Activated CD4-positive, alpha-beta memory T cell treated with anti-CD3 and anti-CD28 coated beads for 36 hours (primary cell): ENCODE measurements at regions not wholly inside any gene's neighbourhood (a gene's known extent, or its start where the extent isn't known, plus 50 kb on each side); places are given as distances from the start of the nearest gene placed in this dataset.
A peak's percentile ranks its signal among the peaks of the same experiment; 100 is the strongest.

Source experiments
- CTCF ChIA-PET: fragments of 350-600 bp; sonication (Branson Sonifier 250); formaldehyde crosslinking; loops from one replicate; lab custom pipeline; 2021; ENCODE audit warnings: antibody characterized with exemption, inconsistent platforms; lab: Charles Lee
- POLR2A ChIA-PET: fragments of 350-600 bp; sonication (Branson Sonifier 250); formaldehyde crosslinking; loops from one replicate; lab custom pipeline; 2021; ENCODE audit warnings: antibody characterized with exemption; lab: Charles Lee
- DNase-seq: peaks from one replicate; pipeline ENCODE4 v3.0.0-alpha.2; 2020
- H3K27ac Mint-ChIP-seq: one replicate; pipeline ENCODE4 v1.8.0; 2021; ENCODE audit warnings: mixed read lengths
- H3K27me3 Mint-ChIP-seq: one replicate; pipeline ENCODE4 v1.8.0; 2021; ENCODE audit warnings: mixed read lengths
- H3K36me3 Mint-ChIP-seq: one replicate; pipeline ENCODE4 v1.8.0; 2021; ENCODE audit warnings: mixed read lengths
- H3K4me1 Mint-ChIP-seq: one replicate; pipeline ENCODE4 v1.8.0; 2021; ENCODE audit warnings: low read depth, mixed read lengths
- H3K4me3 Mint-ChIP-seq: one replicate; pipeline ENCODE4 v1.8.0; 2021; ENCODE audit warnings: mild to moderate bottlenecking, mixed read lengths
- H3K9me3 Mint-ChIP-seq: one replicate; pipeline ENCODE4 v1.8.0; 2021; ENCODE audit warnings: mixed read lengths
- intact Hi-C: fragments of 100-400 bp; cut with micrococcal nuclease; formaldehyde crosslinking; loops from one replicate; pipeline ENCODE4 v1.15.1; 2023

DNA sequence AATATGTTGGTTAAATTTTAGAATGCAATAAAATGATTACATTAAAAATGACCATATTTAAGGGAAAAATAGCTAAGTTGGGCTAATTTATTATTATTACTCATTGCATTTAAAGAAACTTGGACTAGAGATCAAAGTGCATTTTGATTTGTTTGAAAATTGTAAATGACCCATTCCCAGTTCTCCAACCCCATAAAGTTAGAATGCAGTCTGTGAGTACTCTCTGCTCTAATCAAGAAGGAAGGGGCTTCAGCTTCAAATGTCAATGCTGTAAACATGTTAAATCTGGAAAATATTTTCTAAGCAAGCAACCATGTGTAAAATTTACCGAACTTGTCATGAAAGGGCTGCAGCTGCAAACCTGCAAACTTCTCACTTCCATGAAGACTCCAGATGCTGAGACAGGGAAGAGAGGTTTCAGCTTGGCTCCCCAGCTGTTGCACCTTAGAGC is 232.7 kb downstream of the TTLL7 start:
- intact Hi-C loops = no loop called here
- POLR2A ChIA-PET = no interaction called here
- CTCF ChIA-PET = no interaction called here
- Mint-ChIP-seq H3K4me3 (no peak overlapping the region), H3K36me3 (no peaks in the 10 kb centered on the region), H3K4me1 (peaks cover 9% of the 10 kb centered on the region), H3K9me3 (no peaks in the 10 kb centered on the region), H3K27me3 (no peaks in the 10 kb centered on the region), H3K27ac (no peak overlapping the region)
- DNase-seq = no peak

- no peaks in the 10 kb centered on the region for H3K27me3 Mint-ChIP-seq
- intact Hi-C loops = no loop called here
- ChIA-PET POLR2A (no interaction called here), CTCF (no interaction called here)
- H3K4me3 Mint-ChIP-seq = no peak overlapping the region
- peaks cover 9% of the 10 kb centered on the region for H3K4me1 Mint-ChIP-seq
- no peak overlapping the region for H3K27ac Mint-ChIP-seq
- H3K36me3 Mint-ChIP-seq = no peaks in the 10 kb centered on the region
- H3K9me3 Mint-ChIP-seq = no peaks in the 10 kb centered on the region
- DNase-seq = no peak
These were observed 233.8 kb downstream of the TTLL7 start for GRCh38 chr1:83765125-83765524.

GRCh38 chr1:83764209-83764608 is 234.7 kb downstream of the TTLL7 start:
- Mint-ChIP-seq H3K27me3 (no peaks in the 10 kb centered on the region), H3K27ac (no peak overlapping the region), H3K36me3 (no peaks in the 10 kb centered on the region), H3K4me3 (no peak overlapping the region), H3K9me3 (no peaks in the 10 kb centered on the region), H3K4me1 (peaks cover under 1% of the 10 kb centered on the region)
- POLR2A ChIA-PET = no interaction called here
- no peak for DNase-seq
- CTCF ChIA-PET = no interaction called here
- intact Hi-C loops = no loop called here

DNA sequence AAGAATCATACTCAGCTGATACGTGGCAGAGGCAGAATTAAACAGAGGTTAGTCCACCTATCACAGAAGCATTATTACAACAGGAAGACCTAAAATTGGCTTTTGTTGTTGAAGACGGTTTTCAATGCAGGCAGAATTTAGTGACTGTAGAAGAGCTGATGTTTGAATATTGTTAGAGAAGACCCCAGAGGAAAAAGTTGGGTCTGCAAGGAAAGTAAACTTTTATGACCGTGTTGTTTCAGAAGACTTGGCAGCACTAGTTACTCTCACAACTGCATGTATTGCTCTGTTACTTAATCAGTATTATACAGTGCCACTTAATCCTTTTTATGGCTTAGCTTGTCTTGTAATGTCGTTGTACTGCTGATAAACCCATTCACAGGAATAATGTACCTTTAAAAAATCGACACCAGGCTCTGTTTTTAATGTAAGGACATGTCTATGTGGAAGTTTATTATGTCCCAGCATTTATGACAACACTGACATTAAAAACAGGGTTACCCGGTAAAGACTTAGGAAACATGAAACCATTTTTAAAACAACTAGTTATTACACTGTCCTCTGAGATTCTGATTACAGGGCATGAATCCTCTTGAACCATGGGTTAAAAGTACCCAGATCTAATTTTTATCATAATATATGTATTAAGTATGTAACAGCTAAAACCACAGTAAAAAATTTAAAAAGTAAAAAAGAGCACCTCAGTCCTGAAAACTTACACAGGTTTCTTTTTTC is 235.4 kb downstream of the TTLL7 start:
- ChIA-PET CTCF (no interaction called here), POLR2A (no interaction called here)
- intact Hi-C loops = no loop called here
- no peak overlapping the region for H3K27ac Mint-ChIP-seq
- H3K27me3 Mint-ChIP-seq = no peaks in the 10 kb centered on the region
- no peaks in the 10 kb centered on the region for H3K9me3 Mint-ChIP-seq
- no peak overlapping the region for H3K4me3 Mint-ChIP-seq
- H3K4me1 Mint-ChIP-seq = no peaks in the 10 kb centered on the region
- H3K36me3 Mint-ChIP-seq = no peaks in the 10 kb centered on the region
- no peak for DNase-seq

GRCh38 chr1:83762416-83762815 is 236.5 kb downstream of the TTLL7 start:
- Mint-ChIP-seq H3K4me3 (no peak overlapping the region), H3K9me3 (no peaks in the 10 kb centered on the region), H3K4me1 (no peaks in the 10 kb centered on the region), H3K27me3 (no peaks in the 10 kb centered on the region), H3K36me3 (no peaks in the 10 kb centered on the region), H3K27ac (no peak overlapping the region)
- POLR2A ChIA-PET = no interaction called here
- CTCF ChIA-PET = no interaction called here
- intact Hi-C loops = no loop called here
- DNase-seq = no peak

GRCh38 chr1:83762039-83762365 is 236.9 kb downstream of the TTLL7 start:
- intact Hi-C loops = no loop called here
- H3K27me3 Mint-ChIP-seq = no peaks in the 10 kb centered on the region
- H3K27ac Mint-ChIP-seq = no peak overlapping the region
- DNase-seq = no peak
- no peaks in the 10 kb centered on the region for H3K36me3 Mint-ChIP-seq
- no peaks in the 10 kb centered on the region for H3K4me1 Mint-ChIP-seq
- POLR2A ChIA-PET = no interaction called here
- CTCF ChIA-PET = no interaction called here
- no peak overlapping the region for H3K4me3 Mint-ChIP-seq
- no peaks in the 10 kb centered on the region for H3K9me3 Mint-ChIP-seq

GRCh38 chr1:83761167-83762038 is 237.5 kb downstream of the TTLL7 start:
- Mint-ChIP-seq H3K27me3 (no peaks in the 10 kb centered on the region), H3K27ac (no peak overlapping the region), H3K4me1 (no peaks in the 10 kb centered on the region), H3K36me3 (no peaks in the 10 kb centered on the region), H3K4me3 (no peak overlapping the region), H3K9me3 (no peaks in the 10 kb centered on the region)
- intact Hi-C loops = no loop called here
- ChIA-PET CTCF (interaction anchor here (0.7 kb wide), 1 partner anchor 175 kb away, joined by 3 read pairs; no protein-coding TSS in a partner anchor), POLR2A (no interaction called here)
- DNase-seq = peak; percentile 16

- no peak for DNase-seq
- POLR2A ChIA-PET = no interaction called here
- intact Hi-C loops = no loop called here
- no peaks in the 10 kb centered on the region for H3K27me3 Mint-ChIP-seq
- H3K36me3 Mint-ChIP-seq = no peaks in the 10 kb centered on the region
- CTCF ChIA-PET = no interaction called here
- H3K4me3 Mint-ChIP-seq = no peak overlapping the region
- no peaks in the 10 kb centered on the region for H3K9me3 Mint-ChIP-seq
- H3K4me1 Mint-ChIP-seq = no peaks in the 10 kb centered on the region
- H3K27ac Mint-ChIP-seq = no peak overlapping the region
These were observed 238.5 kb downstream of the TTLL7 start for GRCh38 chr1:83760226-83761021.

DNA sequence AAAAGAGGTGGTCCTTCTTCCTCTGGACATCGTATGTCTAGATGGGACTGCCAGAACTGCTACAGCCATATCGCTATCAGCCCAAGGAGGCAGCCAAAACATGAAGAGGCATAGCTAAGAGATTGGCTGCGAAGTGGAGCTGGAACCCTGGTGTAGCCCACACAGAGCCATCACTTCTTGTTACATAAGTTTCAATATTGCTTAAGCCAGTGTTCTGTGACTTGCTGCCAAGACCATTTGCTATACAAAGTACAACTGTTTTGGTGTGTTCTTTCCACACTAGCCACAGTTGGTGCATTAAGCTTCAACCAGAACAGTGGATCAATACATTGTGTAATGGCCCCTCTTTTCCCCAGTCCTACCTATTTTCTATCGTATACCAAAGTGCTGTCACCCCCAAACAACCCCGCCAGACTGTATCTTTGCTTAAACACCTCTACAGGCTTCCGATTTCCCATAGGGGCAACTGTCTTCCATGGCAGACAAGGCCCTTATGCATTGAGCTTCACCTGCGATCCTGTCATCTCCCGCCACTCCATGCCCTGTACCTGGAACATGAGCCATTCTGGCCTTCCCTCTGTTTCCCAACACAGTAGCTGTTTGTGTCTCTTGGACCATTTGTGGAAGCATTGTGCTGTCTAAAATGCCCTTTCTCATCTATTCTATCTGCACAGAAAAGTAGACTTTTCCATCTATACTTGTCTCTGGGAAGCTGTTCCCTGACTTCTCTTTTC is 241.8 kb downstream of the TTLL7 start:
- CTCF ChIA-PET = no interaction called here
- H3K4me1 Mint-ChIP-seq = no peaks in the 10 kb centered on the region
- DNase-seq = no peak
- no peaks in the 10 kb centered on the region for H3K27me3 Mint-ChIP-seq
- H3K9me3 Mint-ChIP-seq = no peaks in the 10 kb centered on the region
- intact Hi-C loops = no loop called here
- H3K27ac Mint-ChIP-seq = no peak overlapping the region
- no peak overlapping the region for H3K4me3 Mint-ChIP-seq
- no peaks in the 10 kb centered on the region for H3K36me3 Mint-ChIP-seq
- POLR2A ChIA-PET = no interaction called here

GRCh38 chr1:83751602-83752001 is 247.3 kb downstream of the TTLL7 start:
- ChIA-PET POLR2A (no interaction called here), CTCF (no interaction called here)
- Mint-ChIP-seq H3K27ac (no peak overlapping the region), H3K27me3 (no peaks in the 10 kb centered on the region), H3K9me3 (peaks cover 2% of the 10 kb centered on the region), H3K4me3 (no peak overlapping the region), H3K36me3 (no peaks in the 10 kb centered on the region), H3K4me1 (no peaks in the 10 kb centered on the region)
- no peak for DNase-seq
- intact Hi-C loops = no loop called here

DNA sequence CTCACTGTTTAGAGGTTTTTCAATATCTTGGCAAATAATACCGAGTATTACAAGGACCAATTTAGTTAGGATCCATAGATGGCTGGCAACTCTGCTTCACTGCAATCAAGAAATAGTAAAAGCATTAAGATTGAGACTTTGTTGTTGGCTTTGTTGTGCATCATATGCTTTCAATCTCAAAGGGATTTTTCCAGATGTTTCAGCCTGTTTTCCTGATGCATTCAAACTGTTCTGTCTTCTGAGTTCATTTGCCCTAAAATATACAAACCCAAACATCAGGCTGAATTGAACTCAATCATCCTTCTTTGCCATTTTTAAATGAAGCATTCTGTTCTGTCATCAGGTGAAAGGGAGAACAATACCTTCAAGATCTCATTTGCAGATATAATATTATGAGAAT is 248.7 kb downstream of the TTLL7 start:
- ChIA-PET CTCF (no interaction called here), POLR2A (no interaction called here)
- Mint-ChIP-seq H3K27me3 (no peaks in the 10 kb centered on the region), H3K27ac (no peak overlapping the region), H3K36me3 (no peaks in the 10 kb centered on the region), H3K4me1 (no peaks in the 10 kb centered on the region), H3K4me3 (no peak overlapping the region), H3K9me3 (peaks cover 2% of the 10 kb centered on the region)
- no peak for DNase-seq
- intact Hi-C loops = no loop called here
